ENCODE measurements at regions not wholly inside any gene's neighbourhood (a gene's known extent, or its start where the extent isn't known, plus 50 kb on each side); places are given as distances from the start of the nearest gene placed in this dataset.

DNA sequence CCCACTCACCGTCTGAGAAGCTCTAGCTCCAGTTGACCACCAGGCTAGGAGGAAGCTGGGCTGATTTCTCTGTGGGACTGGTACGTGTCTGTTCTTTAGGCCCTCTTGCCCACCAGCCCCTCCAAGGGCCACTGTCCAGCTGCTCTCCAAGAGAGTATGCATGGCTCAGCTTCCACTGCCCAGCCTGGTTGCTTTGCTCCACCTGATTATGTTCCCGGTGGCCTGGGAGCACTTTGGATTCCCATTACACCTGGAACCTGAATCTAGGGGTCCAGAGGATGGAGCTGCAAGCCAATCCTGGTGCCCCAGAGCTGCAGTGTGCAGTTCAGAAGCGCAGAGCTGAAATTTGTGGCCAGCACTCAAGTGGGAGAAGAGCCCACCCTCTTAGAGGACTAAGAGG is 402.1 kb upstream of the CNTN6 start:
- no peak for TF ChIP-seq EZH2phosphoT487 (IDR thresholded peaks at IDR 0.05; ENCODE audit: borderline replicate concordance)
- TF ChIP-seq, protein P1, sequence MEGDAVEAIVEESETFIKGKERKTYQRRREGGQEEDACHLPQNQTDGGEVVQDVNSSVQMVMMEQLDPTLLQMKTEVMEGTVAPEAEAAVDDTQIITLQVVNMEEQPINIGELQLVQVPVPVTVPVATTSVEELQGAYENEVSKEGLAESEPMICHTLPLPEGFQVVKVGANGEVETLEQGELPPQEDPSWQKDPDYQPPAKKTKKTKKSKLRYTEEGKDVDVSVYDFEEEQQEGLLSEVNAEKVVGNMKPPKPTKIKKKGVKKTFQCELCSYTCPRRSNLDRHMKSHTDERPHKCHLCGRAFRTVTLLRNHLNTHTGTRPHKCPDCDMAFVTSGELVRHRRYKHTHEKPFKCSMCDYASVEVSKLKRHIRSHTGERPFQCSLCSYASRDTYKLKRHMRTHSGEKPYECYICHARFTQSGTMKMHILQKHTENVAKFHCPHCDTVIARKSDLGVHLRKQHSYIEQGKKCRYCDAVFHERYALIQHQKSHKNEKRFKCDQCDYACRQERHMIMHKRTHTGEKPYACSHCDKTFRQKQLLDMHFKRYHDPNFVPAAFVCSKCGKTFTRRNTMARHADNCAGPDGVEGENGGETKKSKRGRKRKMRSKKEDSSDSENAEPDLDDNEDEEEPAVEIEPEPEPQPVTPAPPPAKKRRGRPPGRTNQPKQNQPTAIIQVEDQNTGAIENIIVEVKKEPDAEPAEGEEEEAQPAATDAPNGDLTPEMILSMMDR (conservative IDR thresholded peaks at IDR 0.05; ENCODE audit: low read length) = no peak
- H2AFZ ChIP-seq (ENCODE audit: low read length) = no peak overlapping the region

DNA sequence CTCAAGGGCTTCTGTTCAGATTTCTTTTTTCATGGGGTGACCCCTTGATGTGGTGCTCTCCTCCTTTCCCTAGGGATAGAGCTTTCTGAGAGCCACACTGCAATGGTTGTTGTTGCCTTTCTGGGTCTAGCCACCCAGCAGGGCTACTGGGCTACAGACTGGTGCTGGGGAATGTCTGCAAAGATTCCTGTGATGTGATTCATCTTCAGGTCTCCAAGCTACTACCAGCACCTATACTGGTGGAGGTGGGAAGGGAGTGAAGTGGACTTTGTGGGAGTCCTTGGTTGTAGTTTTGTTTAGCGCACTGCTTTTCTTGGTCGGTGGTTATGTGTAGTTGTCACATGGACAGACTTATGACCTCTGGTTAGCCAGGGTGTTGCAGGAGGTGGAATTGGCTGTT is 392.3 kb upstream of the CNTN6 start:
- Histone ChIP-seq H3K36me3 (ENCODE audit: insufficient read depth, low read length) (no peaks in the 10 kb centered on the region), H3K9me2 (replicated peaks; ENCODE audit: low read depth, low read length) (no peaks in the 10 kb centered on the region), H3K27me3 (ENCODE audit: insufficient read depth, low read length, poor library complexity, severe bottlenecking) (no peaks in the 10 kb centered on the region), H2AFZ (ENCODE audit: low read length) (no peak overlapping the region), H3K9me3 (ENCODE audit: insufficient read depth, low read depth, low read length) (peaks cover 2% of the 10 kb centered on the region; the same call in 1 of the 2 replicates), H3K79me2 (ENCODE audit: insufficient read depth, low read length) (no peaks in the 10 kb centered on the region), H3K4me3 (ENCODE audit: low read length, poor library complexity, severe bottlenecking) (no peak overlapping the region), H3F3A (ENCODE audit: low read depth) (no peaks in the 10 kb centered on the region), H4K20me1 (ENCODE audit: insufficient read depth, low read length, poor library complexity, severe bottlenecking) (no peaks in the 10 kb centered on the region), H3K4me1 (ENCODE audit: insufficient read depth, low read length, poor library complexity, severe bottlenecking) (no peaks in the 10 kb centered on the region), H3K4me2 (ENCODE audit: low read depth, low read length, poor library complexity, severe bottlenecking) (no peak overlapping the region), H3K9ac (ENCODE audit: low read depth, low read length, poor library complexity, severe bottlenecking) (no peak overlapping the region)
- TF ChIP-seq, protein P1 (conservative IDR thresholded peaks at IDR 0.05; ENCODE audit: low read length) = no peak
- TF ChIP-seq EZH2phosphoT487 (IDR thresholded peaks at IDR 0.05; ENCODE audit: borderline replicate concordance) = no peak

More for the DNA sequence above, 402.1 kb upstream of the CNTN6 start:
- no peaks in the 10 kb centered on the region for H4K20me1 ChIP-seq (ENCODE audit: insufficient read depth, low read length, poor library complexity, severe bottlenecking)
- H3K9ac ChIP-seq (ENCODE audit: low read depth, low read length, poor library complexity, severe bottlenecking) = no peak overlapping the region
- no peaks in the 10 kb centered on the region for H3K79me2 ChIP-seq (ENCODE audit: insufficient read depth, low read length)
- H3K4me3 ChIP-seq (ENCODE audit: low read length, poor library complexity, severe bottlenecking) = no peak overlapping the region
- no peaks in the 10 kb centered on the region for H3K36me3 ChIP-seq (ENCODE audit: insufficient read depth, low read length)
- H3K9me2 ChIP-seq (replicated peaks; ENCODE audit: low read depth, low read length) = no peaks in the 10 kb centered on the region
- no peak overlapping the region for H3K4me2 ChIP-seq (ENCODE audit: low read depth, low read length, poor library complexity, severe bottlenecking)
- H3K9me3 ChIP-seq (ENCODE audit: insufficient read depth, low read depth, low read length) = peaks cover 3% of the 10 kb centered on the region; the same call in 1 of the 2 replicates
- no peaks in the 10 kb centered on the region for H3F3A ChIP-seq (ENCODE audit: low read depth)
- H3K27me3 ChIP-seq (ENCODE audit: insufficient read depth, low read length, poor library complexity, severe bottlenecking) = no peaks in the 10 kb centered on the region
- H3K4me1 ChIP-seq (ENCODE audit: insufficient read depth, low read length, poor library complexity, severe bottlenecking) = no peaks in the 10 kb centered on the region

DNA sequence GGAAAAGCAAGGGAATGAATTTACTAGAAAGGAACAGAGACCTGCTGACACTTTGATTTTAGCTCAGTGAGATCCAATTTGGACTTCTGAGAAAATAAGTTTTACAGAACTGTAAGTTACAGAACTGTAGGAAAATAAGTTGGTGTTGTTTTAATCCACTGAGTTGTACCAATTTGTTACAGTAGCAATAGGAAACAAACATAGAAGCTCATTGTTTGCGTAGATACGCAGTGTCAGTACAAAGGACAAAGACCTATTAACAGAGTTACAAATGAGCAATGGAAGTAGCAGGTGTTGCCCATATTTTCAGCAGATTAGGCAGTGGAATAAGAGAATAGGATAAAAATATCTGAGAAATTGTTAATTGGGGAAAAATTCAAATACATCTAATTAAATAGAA is 385.8 kb upstream of the CNTN6 start:
- Histone ChIP-seq H3F3A (ENCODE audit: low read depth) (no peaks in the 10 kb centered on the region), H3K9me3 (ENCODE audit: insufficient read depth, low read depth, low read length) (peaks cover 8% of the 10 kb centered on the region; the same call in 1 of the 2 replicates), H3K79me2 (ENCODE audit: insufficient read depth, low read length) (no peaks in the 10 kb centered on the region), H3K36me3 (ENCODE audit: insufficient read depth, low read length) (no peaks in the 10 kb centered on the region), H3K9me2 (replicated peaks; ENCODE audit: low read depth, low read length) (no peaks in the 10 kb centered on the region), H4K20me1 (ENCODE audit: insufficient read depth, low read length, poor library complexity, severe bottlenecking) (no peaks in the 10 kb centered on the region), H3K4me2 (ENCODE audit: low read depth, low read length, poor library complexity, severe bottlenecking) (no peak overlapping the region), H3K4me3 (ENCODE audit: low read length, poor library complexity, severe bottlenecking) (no peak overlapping the region), H2AFZ (ENCODE audit: low read length) (no peak overlapping the region), H3K27me3 (ENCODE audit: insufficient read depth, low read length, poor library complexity, severe bottlenecking) (no peaks in the 10 kb centered on the region), H3K9ac (ENCODE audit: low read depth, low read length, poor library complexity, severe bottlenecking) (no peak overlapping the region), H3K4me1 (ENCODE audit: insufficient read depth, low read length, poor library complexity, severe bottlenecking) (no peaks in the 10 kb centered on the region)
- TF ChIP-seq EZH2phosphoT487 (IDR thresholded peaks at IDR 0.05; ENCODE audit: borderline replicate concordance) = no peak
- TF ChIP-seq, protein P1 (conservative IDR thresholded peaks at IDR 0.05; ENCODE audit: low read length) = no peak

Data from Loucy (cell line).